ACHN (cell line): ENCODE measurements at regions not wholly inside any gene's neighbourhood (a gene's known extent, or its start where the extent isn't known, plus 50 kb on each side); places are given as distances from the start of the nearest gene placed in this dataset.
A peak's percentile ranks its signal among the peaks of the same experiment; 100 is the strongest.
"Not testable (repeated sequence)": the region's sequence is repeated elsewhere in the genome, so short reads cannot be mapped to it uniquely, and the experiment has no call there.

Source experiments
- DNase-seq: peaks from one replicate; pipeline ENCODE4 v3.0.0-alpha.2; 2015
- in situ Hi-C: cut with HindIII; loops from 2 replicates; pipeline ENCODE4 v1.10.0; 2017; ENCODE audit warnings: low sequenced_read_pairs, low pct_ligation_motif_present, low pct_unique_long_range_greater_than_20kb

- in situ Hi-C loops = no loop called here
- no peak for DNase-seq
These were observed 494.2 kb upstream of the PROK2 start for GRCh38 chr3:72279068-72279604.

- in situ Hi-C loops = no loop called here
- DNase-seq = no peak
These were observed 493.6 kb upstream of the PROK2 start for GRCh38 chr3:72278349-72279067.

- no peak for DNase-seq
- in situ Hi-C loops = no loop called here
These were observed 492.8 kb upstream of the PROK2 start for GRCh38 chr3:72277710-72278109.

- in situ Hi-C loops = no loop called here
- DNase-seq = no peak
These were observed 491.9 kb upstream of the PROK2 start for GRCh38 chr3:72276806-72277205.

- in situ Hi-C loops = no loop called here
- DNase-seq = no peak
These were observed 490.4 kb upstream of the PROK2 start for GRCh38 chr3:72275331-72275751.

GRCh38 chr3:72274493-72275330, 489.8 kb upstream of the PROK2 start:
- DNase-seq = no peak
- in situ Hi-C loops = no loop called here

GRCh38 chr3:72273615-72274014, 488.7 kb upstream of the PROK2 start:
- DNase-seq = no peak
- in situ Hi-C loops = no loop called here

- DNase-seq = no peak
- in situ Hi-C loops = no loop called here
These were observed 487.4 kb upstream of the PROK2 start for GRCh38 chr3:72272356-72272755.

- in situ Hi-C loops = no loop called here
- DNase-seq = no peak
These were observed 487.0 kb upstream of the PROK2 start for GRCh38 chr3:72271923-72272322.

GRCh38 chr3:72271216-72271615, 486.3 kb upstream of the PROK2 start:
- no peak for DNase-seq
- in situ Hi-C loops = no loop called here

GRCh38 chr3:72270730-72271129, 485.8 kb upstream of the PROK2 start:
- in situ Hi-C loops = no loop called here
- DNase-seq = no peak

GRCh38 chr3:72270072-72270681, 485.2 kb upstream of the PROK2 start:
- in situ Hi-C loops = no loop called here
- DNase-seq = peak; percentile 52

- in situ Hi-C loops = no loop called here
- no peak for DNase-seq
These were observed 484.5 kb upstream of the PROK2 start for GRCh38 chr3:72269475-72269874.

GRCh38 chr3:72266921-72267524, 482.1 kb upstream of the PROK2 start:
- DNase-seq, in situ Hi-C loops: not testable (repeated sequence)

GRCh38 chr3:72266016-72266370, 481.0 kb upstream of the PROK2 start:
- no peak for DNase-seq
- in situ Hi-C loops = no loop called here

GRCh38 chr3:72265256-72266015, 480.5 kb upstream of the PROK2 start:
- in situ Hi-C loops = no loop called here
- peak; percentile 26 for DNase-seq

GRCh38 chr3:72263223-72263990, 478.5 kb upstream of the PROK2 start:
- DNase-seq = no peak
- in situ Hi-C loops = no loop called here

GRCh38 chr3:72262736-72263135, 477.8 kb upstream of the PROK2 start:
- DNase-seq = no peak
- in situ Hi-C loops = no loop called here
